ENCODE measurements at regions not wholly inside any gene's neighbourhood (a gene's known extent, or its start where the extent isn't known, plus 50 kb on each side); places are given as distances from the start of the nearest gene placed in this dataset.

DNA sequence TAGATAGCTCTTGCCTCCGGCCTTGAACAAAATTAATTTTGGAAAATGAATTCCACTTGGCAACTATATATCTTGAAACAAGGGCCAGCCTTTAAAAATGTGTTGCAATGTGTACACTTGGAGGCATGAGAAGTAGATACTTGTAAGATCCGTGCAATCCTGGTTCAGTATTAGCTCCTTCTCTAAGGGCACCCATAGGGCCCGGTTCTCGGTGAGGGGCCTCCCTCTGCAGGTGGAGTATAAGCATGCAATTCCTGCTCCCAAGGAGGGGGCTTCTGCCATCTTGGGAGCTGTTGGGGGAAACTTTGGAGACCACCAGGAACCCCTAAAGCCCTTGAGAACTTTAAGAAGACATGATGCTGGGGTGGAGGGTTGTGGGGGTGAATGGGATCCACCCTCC lies 388.7 kb upstream of the RGMA start:
- TF ChIP-seq POLR2AphosphoS5 (IDR thresholded peaks at IDR 0.05; ENCODE audit: low read depth, low read length) (no peak), ZNF274 (IDR thresholded peaks at IDR 0.05; ENCODE audit: low read depth, low read length) (no peak), EZH2phosphoT487 (IDR thresholded peaks at IDR 0.05; ENCODE audit: borderline replicate concordance) (no peak), JUND (IDR thresholded peaks at IDR 0.05) (no peak), RAD21 (IDR thresholded peaks at IDR 0.05; ENCODE audit: low read depth) (no peak), YY1 (IDR thresholded peaks at IDR 0.05; ENCODE audit: extremely low read depth, insufficient replicate concordance, low read depth, low read length) (no peak), TCF7L2 (IDR thresholded peaks at IDR 0.05; ENCODE audit: borderline replicate concordance, extremely low read depth, insufficient read depth, insufficient read length) (no peak), POLR2A (IDR thresholded peaks at IDR 0.05; ENCODE audit: borderline replicate concordance, extremely low read depth, insufficient read depth, insufficient read length) (no peak)
- TF ChIP-seq, protein P1, sequence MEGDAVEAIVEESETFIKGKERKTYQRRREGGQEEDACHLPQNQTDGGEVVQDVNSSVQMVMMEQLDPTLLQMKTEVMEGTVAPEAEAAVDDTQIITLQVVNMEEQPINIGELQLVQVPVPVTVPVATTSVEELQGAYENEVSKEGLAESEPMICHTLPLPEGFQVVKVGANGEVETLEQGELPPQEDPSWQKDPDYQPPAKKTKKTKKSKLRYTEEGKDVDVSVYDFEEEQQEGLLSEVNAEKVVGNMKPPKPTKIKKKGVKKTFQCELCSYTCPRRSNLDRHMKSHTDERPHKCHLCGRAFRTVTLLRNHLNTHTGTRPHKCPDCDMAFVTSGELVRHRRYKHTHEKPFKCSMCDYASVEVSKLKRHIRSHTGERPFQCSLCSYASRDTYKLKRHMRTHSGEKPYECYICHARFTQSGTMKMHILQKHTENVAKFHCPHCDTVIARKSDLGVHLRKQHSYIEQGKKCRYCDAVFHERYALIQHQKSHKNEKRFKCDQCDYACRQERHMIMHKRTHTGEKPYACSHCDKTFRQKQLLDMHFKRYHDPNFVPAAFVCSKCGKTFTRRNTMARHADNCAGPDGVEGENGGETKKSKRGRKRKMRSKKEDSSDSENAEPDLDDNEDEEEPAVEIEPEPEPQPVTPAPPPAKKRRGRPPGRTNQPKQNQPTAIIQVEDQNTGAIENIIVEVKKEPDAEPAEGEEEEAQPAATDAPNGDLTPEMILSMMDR (IDR thresholded peaks at IDR 0.05 in 2 of 3, conservative IDR thresholded peaks at IDR 0.05 in 1 of 3; ENCODE audit: borderline replicate concordance in 1 of 3, insufficient read depth in 1 of 3, low read depth in 2 of 3, low read length in 2 of 3) = no peak
- TF ChIP-seq, protein P2, sequence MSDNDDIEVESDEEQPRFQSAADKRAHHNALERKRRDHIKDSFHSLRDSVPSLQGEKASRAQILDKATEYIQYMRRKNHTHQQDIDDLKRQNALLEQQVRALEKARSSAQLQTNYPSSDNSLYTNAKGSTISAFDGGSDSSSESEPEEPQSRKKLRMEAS (IDR thresholded peaks at IDR 0.05) = no peak
- TF ChIP-seq, protein P3, sequence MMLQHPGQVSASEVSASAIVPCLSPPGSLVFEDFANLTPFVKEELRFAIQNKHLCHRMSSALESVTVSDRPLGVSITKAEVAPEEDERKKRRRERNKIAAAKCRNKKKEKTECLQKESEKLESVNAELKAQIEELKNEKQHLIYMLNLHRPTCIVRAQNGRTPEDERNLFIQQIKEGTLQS (IDR thresholded peaks at IDR 0.05) = no peak
- TF ChIP-seq, protein P4, sequence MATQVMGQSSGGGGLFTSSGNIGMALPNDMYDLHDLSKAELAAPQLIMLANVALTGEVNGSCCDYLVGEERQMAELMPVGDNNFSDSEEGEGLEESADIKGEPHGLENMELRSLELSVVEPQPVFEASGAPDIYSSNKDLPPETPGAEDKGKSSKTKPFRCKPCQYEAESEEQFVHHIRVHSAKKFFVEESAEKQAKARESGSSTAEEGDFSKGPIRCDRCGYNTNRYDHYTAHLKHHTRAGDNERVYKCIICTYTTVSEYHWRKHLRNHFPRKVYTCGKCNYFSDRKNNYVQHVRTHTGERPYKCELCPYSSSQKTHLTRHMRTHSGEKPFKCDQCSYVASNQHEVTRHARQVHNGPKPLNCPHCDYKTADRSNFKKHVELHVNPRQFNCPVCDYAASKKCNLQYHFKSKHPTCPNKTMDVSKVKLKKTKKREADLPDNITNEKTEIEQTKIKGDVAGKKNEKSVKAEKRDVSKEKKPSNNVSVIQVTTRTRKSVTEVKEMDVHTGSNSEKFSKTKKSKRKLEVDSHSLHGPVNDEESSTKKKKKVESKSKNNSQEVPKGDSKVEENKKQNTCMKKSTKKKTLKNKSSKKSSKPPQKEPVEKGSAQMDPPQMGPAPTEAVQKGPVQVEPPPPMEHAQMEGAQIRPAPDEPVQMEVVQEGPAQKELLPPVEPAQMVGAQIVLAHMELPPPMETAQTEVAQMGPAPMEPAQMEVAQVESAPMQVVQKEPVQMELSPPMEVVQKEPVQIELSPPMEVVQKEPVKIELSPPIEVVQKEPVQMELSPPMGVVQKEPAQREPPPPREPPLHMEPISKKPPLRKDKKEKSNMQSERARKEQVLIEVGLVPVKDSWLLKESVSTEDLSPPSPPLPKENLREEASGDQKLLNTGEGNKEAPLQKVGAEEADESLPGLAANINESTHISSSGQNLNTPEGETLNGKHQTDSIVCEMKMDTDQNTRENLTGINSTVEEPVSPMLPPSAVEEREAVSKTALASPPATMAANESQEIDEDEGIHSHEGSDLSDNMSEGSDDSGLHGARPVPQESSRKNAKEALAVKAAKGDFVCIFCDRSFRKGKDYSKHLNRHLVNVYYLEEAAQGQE (IDR thresholded peaks at IDR 0.05; ENCODE audit: low read depth) = no peak
